Raji (cell line): ENCODE measurements at regions not wholly inside any gene's neighbourhood (a gene's known extent, or its start where the extent isn't known, plus 50 kb on each side); places are given as distances from the start of the nearest gene placed in this dataset.

Source experiments
- POLR2A ChIP-seq: IDR thresholded peaks from 2 replicates; pipeline ENCODE4 v1.6.1; 2011; ENCODE audit warnings: low read depth, low read length, control low read depth; ENCODE audit not compliant: insufficient read depth

DNA sequence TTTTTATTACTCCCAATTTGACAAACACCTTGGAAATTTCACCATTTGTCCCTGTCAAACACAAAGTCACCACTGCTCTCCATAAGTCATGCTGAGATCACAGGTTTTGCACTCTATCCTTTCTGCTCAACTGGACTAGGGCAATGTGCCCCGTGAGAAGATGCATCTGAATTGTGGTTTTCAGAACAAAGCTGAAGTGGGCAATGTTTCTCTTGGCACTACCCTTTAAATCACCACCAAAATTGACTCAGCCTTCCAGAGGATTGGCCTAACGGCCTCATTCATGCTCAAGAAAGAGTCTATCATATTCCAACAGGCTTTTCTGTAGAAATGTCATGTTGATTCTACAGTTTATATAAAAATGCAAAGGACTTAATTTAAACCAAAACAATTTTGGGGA lies 81.0 kb upstream of the TRIO start:
- no peak for TF ChIP-seq POLR2A

DNA sequence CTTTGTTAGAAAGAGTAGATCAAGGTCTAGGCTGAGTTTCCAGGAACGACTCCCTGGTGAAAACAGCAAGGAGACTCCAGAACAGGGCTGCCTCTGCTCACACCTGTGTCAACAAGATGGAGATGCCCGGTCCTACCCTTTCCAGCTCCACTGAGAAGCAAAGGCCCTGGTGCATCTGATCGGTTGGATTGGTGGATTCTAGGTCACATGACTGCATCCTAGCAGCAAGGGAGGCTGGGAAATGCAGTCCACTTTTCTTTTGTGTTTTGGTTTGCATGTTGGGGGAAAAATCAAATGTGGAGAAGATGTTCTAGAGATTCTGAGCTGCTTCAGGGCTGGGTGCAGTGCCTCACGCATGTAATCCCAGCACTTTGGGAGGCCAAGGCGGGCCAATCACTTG lies 82.0 kb upstream of the TRIO start:
- TF ChIP-seq POLR2A, result no peak

DNA sequence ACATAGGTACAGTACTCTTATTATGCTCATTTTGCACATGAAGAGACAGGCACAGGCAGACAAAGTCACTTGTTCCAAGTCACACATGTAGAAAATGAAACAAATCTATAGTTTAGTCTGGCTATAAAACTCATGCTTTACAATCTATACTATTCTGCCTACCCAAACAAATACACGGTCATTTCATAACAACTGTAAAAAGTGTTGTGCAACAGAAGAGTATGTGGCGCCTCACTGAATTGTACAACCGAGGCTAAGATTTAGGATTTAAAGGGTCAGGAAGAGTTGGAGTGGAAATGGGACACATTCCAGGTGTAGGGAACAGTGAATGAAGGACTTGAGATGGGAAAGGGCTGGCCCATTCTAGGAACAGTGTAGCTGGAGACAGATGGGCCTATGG lies 82.9 kb upstream of the TRIO start:
- TF ChIP-seq POLR2A, result no peak

- no peak for TF ChIP-seq POLR2A
Observed at GRCh38 chr5:14059810-14060209, 83.3 kb upstream of the TRIO start.

GRCh38 chr5:14057289-14057688 lies 85.9 kb upstream of the TRIO start:
- TF ChIP-seq POLR2A, result no peak

DNA sequence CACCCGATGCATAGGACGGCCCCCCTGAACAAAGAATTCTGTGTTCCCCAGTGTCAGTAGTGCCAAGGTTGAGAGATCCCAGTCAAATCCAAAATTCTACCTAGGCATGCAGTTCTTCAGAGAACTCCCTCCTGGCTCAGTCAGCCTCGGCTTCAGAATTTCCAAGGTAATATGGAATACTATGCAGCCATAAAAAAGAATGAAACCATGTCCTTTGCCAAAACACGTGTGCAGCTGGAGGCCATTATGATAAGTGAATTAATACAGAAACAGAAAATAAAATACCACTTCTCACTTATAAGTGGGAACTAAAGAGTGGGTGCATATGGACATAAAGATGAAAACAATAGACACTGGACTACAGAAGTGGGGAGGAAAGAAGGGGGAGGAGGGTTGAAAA lies 87.1 kb upstream of the TRIO start:
- TF ChIP-seq POLR2A, result no peak

DNA sequence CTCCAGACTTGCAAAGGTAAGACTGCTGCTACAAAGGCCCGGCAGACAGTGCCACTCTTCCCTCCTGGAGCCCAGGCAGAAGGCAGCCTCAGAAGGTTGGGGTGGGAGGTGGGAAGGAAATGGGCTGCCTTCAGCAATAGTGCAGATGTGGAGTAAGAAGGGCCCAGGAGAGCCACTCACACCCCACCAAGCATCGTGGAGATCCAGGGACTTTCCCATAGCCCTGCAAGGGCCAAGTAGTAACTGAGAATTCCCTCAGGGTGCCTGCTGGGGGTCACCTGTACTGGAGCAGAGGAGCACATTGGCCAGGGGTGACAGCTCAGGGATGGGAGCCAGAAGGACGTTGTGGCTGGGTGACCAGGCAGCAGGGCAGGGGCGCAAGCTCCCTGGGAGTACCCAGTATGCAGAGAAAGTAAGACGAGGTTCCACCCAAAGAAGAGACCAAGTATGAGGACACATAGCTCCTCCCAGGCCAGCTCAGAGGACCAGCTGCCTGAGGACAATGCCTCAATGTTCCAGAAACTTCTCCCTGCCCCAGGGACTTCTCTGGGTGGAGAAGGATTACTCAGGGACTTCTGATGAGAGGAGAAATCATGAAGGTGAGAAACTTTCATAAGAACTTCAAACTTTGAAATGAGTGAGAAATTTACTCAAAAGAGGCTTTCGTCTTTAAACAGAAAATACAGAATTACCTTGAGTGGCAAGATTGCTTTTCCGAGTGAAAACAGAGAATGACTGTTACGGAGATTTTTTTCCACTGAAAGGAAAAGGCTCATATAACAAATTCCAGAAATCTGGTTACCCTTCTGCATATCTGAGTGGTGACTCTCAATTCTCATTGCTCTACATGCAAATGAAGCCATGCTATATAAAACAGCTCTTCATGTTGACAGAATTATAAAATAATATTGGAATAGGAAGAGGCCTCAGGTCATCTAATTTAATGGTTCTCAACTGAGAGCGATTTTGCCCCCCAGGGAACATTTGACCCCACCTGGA lies 87.9 kb upstream of the TRIO start:
- no peak for TF ChIP-seq POLR2A

GRCh38 chr5:14054111-14054854 lies 88.9 kb upstream of the TRIO start:
- TF ChIP-seq POLR2A, result no peak

DNA sequence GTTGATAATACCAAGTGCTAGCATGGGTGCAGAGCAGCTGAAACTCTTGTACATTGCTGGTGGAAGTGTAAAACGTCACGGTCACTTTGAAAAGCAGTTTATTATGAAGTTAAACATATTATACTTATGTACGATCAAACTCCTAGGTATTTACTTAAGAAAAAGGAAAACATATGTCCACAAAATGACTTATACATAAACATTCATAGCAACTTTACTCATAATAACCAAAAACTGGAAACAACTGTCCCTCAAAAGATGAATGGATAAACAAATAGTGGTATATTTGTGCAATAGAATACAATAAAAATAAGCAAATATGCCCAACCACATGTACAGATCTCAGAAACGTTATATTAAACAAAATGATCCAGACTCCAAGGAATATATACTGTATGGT lies 92.3 kb upstream of the TRIO start:
- no peak for TF ChIP-seq POLR2A

- TF ChIP-seq POLR2A, result no peak
Observed at GRCh38 chr5:14048434-14048833, 94.7 kb upstream of the TRIO start.

GRCh38 chr5:14041528-14042192 lies 97.2 kb upstream of the DNAH5 start:
- TF ChIP-seq POLR2A, result no peak

DNA sequence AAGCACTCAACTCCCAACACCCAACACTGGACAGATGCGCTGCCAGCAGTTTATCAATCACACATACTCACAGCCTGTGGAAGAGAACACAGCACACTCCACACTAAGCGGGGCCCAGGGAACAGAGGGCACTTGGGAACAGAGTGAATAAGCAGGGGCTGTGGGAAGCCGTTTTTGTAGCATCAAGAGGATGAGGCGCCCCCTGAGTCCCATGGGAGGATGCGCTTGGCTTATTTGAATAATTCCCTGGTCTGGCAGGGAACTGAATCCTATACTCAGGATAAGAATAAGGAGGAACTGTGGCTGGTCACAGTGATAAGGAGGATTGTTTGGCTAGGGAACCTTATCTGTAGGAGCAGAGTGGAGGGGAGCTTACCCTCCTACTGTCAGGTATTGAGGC lies 96.1 kb upstream of the DNAH5 start:
- TF ChIP-seq POLR2A, result no peak

GRCh38 chr5:14039576-14039975 lies 95.1 kb upstream of the DNAH5 start:
- TF ChIP-seq POLR2A, result no peak

DNA sequence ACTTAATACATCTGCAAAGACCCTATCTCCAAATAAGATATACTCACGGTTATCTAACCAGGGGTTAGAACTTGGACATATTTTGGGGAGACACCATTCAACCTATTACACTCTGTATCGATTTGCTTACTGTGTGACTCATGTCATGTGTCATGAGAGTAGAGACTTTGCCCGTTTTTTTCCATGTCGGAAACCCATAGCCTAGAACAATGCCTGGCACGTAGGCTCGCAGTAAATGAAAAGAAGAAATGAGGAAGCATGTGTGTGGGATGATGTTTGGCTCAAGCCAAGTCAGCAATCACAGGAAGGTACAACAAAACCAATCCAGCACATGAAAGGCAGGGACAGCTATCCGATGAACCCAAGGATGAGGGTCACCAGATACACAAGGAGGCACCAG lies 94.6 kb upstream of the DNAH5 start:
- TF ChIP-seq POLR2A, result no peak

DNA sequence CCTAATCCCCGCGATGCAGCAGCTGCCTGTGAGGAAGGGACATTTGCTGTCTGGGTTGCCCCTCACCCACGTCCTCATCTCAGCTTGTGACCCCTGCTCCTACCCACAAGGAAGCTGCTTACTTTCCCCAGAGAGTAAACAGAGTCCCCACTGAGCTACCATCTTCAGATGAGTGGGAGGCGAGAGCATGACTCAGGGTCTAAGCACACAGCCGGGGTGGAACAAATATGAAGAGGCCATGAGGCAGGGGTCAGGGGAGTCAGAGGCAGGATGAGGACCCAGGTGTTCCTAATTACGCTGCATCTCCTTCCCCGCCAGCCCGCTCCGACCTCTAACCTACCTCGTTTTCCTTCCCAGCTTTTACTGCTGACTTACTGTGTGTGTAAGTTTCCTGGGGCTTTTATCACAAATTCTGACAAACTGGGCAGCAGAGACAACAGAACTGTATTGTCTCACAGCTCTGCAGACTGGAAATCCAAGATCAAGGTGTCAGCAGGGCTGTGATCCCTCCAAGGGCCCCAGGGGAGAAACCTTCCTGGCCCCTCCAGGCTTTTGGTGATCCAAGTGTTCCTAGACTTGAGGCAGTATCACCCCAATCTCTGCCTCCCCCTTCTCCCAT lies 94.0 kb upstream of the DNAH5 start:
- TF ChIP-seq POLR2A, result no peak
